Endodermal cell (in vitro differentiated cells): ENCODE measurements at regions not wholly inside any gene's neighbourhood (a gene's known extent, or its start where the extent isn't known, plus 50 kb on each side); places are given as distances from the start of the nearest gene placed in this dataset.
"Not testable (repeated sequence)": the region's sequence is repeated elsewhere in the genome, so short reads cannot be mapped to it uniquely, and the experiment has no call there.

Experiments
- DNase-seq: peaks from one replicate; pipeline ENCODE4 v3.0.0-alpha.2; 2017
- H3K27ac ChIP-seq: 2 replicates; pipeline ENCODE4 v1.5.1; 2013; ENCODE audit warnings: mild to moderate bottlenecking, low read depth, low read length, moderate library complexity
- H3K27me3 ChIP-seq: 2 replicates; pipeline ENCODE4 v1.6.1; 2013; ENCODE audit warnings: mild to moderate bottlenecking, low read length, moderate library complexity; ENCODE audit not compliant: insufficient read depth, control insufficient read depth, poor library complexity, severe bottlenecking
- H3K36me3 ChIP-seq: 2 replicates; pipeline ENCODE4 v1.7.0; 2013; ENCODE audit warnings: mild to moderate bottlenecking, low read length, moderate library complexity; ENCODE audit not compliant: control insufficient read depth, insufficient read depth
- H3K4me1 ChIP-seq: one replicate; pipeline ENCODE4 v1.7.0; 2013; ENCODE audit warnings: low read length; ENCODE audit not compliant: control insufficient read depth, insufficient read depth
- H3K4me3 ChIP-seq: 2 replicates; pipeline ENCODE4 v1.5.1; 2013; ENCODE audit warnings: mild to moderate bottlenecking, low read length, moderate library complexity
- H3K9ac ChIP-seq: 2 replicates; pipeline ENCODE4 v1.6.1; 2013; ENCODE audit warnings: mild to moderate bottlenecking, low read length, moderate library complexity; ENCODE audit not compliant: poor library complexity, severe bottlenecking; ENCODE audit errors: extremely low read depth
- H3K9me3 ChIP-seq: 2 replicates; pipeline ENCODE4 v1.6.1; 2013; ENCODE audit warnings: mild to moderate bottlenecking, low read length, moderate library complexity; ENCODE audit not compliant: control insufficient read depth
- H3K27ac Mint-ChIP-seq: 2 replicates; pipeline ENCODE4 v1.8.0; 2020; ENCODE audit warnings: mixed read lengths
- H3K27me3 Mint-ChIP-seq: 2 replicates; pipeline ENCODE4 v1.8.0; 2021; ENCODE audit warnings: mild to moderate bottlenecking, mixed read lengths; ENCODE audit not compliant: insufficient read depth
- H3K36me3 Mint-ChIP-seq: 2 replicates; pipeline ENCODE4 v1.8.0; 2020; ENCODE audit warnings: low read depth, mixed read lengths
- H3K4me1 Mint-ChIP-seq: 2 replicates; pipeline ENCODE4 v1.8.0; 2020; ENCODE audit warnings: mixed read lengths
- H3K4me3 Mint-ChIP-seq: 2 replicates; pipeline ENCODE4 v1.8.0; 2020; ENCODE audit warnings: mild to moderate bottlenecking, moderate library complexity, mixed read lengths
- H3K9me3 Mint-ChIP-seq: 2 replicates; pipeline ENCODE4 v1.8.0; 2020; ENCODE audit warnings: mild to moderate bottlenecking, mixed read lengths
- CTCF ChIP-seq: fragments of 200-600 bp; sonication (generic); conservative IDR thresholded peaks from 2 replicates; pipeline ENCODE4 v1.5.0; 2021; ENCODE audit warnings: antibody characterized with exemption, mild to moderate bottlenecking
- whole genome bisulfite sequencing, 2 experiments: methylation state at CpG; one replicate each; pipeline versions ENCODE4 v1.1.5 to v1.1.7; 2013; ENCODE audit warnings: missing lambda C conversion rate in 2 of 2, mixed read lengths in 1 of 2; ENCODE audit not compliant: insufficient coverage in 1 of 2, insufficient read length in 1 of 2; 5-methylcytosine and 5-hydroxymethylcytosine counted together

- no peak for TF ChIP-seq CTCF
- no peaks in the 10 kb centered on the region for H3K36me3 ChIP-seq
- no peak overlapping the region for H3K9ac ChIP-seq
- H3K27me3 ChIP-seq, result no peaks in the 10 kb centered on the region
- Mint-ChIP-seq H3K27ac (no peak overlapping the region), H3K36me3 (no peaks in the 10 kb centered on the region), H3K27me3 (no peaks in the 10 kb centered on the region), H3K4me3 (no peak overlapping the region), H3K9me3 (peaks cover 9% of the 10 kb centered on the region), H3K4me1 (no peaks in the 10 kb centered on the region)
- no peaks in the 10 kb centered on the region for H3K4me1 ChIP-seq
- no peak overlapping the region for H3K27ac ChIP-seq
- WGBS, 2 experiments, result 94% methylated on average over 2 of the region's 2 CpGs; no CpG with 5 or more reads in 1 of the 2 experiments
- DNase-seq, result no peak
- H3K9me3 ChIP-seq, result no peaks in the 10 kb centered on the region
- H3K4me3 ChIP-seq, result no peak overlapping the region
Measured at GRCh38 chr12:30564394-30564793, 131.3 kb downstream of the IPO8 start.

- Mint-ChIP-seq H3K27me3 (peaks cover 4% of the 10 kb centered on the region), H3K9me3 (peaks cover 34% of the 10 kb centered on the region), H3K27ac (no peak overlapping the region), H3K36me3 (peaks cover 16% of the 10 kb centered on the region), H3K4me3 (no peak overlapping the region), H3K4me1 (peaks cover 15% of the 10 kb centered on the region)
- H3K27ac ChIP-seq, result no peak overlapping the region
- H3K36me3 ChIP-seq, result no peaks in the 10 kb centered on the region
- H3K4me3 ChIP-seq, result no peak overlapping the region
- DNase-seq, result no peak
- no peak for TF ChIP-seq CTCF
- no peaks in the 10 kb centered on the region for H3K27me3 ChIP-seq
- H3K9me3 ChIP-seq, result peaks cover 30% of the 10 kb centered on the region
- WGBS, 2 experiments, result 92 to 100% methylated on average over 1 of the region's 1 CpG
- no peaks in the 10 kb centered on the region for H3K4me1 ChIP-seq
- H3K9ac ChIP-seq, result no peak overlapping the region
Measured at GRCh38 chr12:30548203-30548602, 147.5 kb downstream of the IPO8 start.

GRCh38 chr12:30546121-30546520 is 149.5 kb downstream of the IPO8 start:
- Histone ChIP-seq H3K27me3 (no peaks in the 10 kb centered on the region), H3K36me3 (no peaks in the 10 kb centered on the region), H3K4me3 (peak overlapping the region; percentile 61), H3K9ac (no peak overlapping the region), H3K4me1 (no peaks in the 10 kb centered on the region), H3K27ac (no peak overlapping the region), H3K9me3 (peaks cover 48% of the 10 kb centered on the region)
- H3K4me1 Mint-ChIP-seq, result peaks cover 15% of the 10 kb centered on the region
- no peak for TF ChIP-seq CTCF
- peaks cover 19% of the 10 kb centered on the region for H3K36me3 Mint-ChIP-seq
- no peak for DNase-seq
- H3K9me3 Mint-ChIP-seq, result peaks cover 54% of the 10 kb centered on the region
- WGBS, 2 experiments, result 60 to 90% methylated on average over 1 to 4 of the region's 4 CpGs
- H3K27ac Mint-ChIP-seq, result peak overlapping the region; percentile 14
- H3K4me3 Mint-ChIP-seq, result no peak overlapping the region
- no peaks in the 10 kb centered on the region for H3K27me3 Mint-ChIP-seq

GRCh38 chr12:30544704-30545103 is 151.0 kb downstream of the IPO8 start:
- H3K36me3 ChIP-seq, H3K4me1 ChIP-seq, H3K4me3 ChIP-seq, H3K27me3 ChIP-seq, H3K27ac ChIP-seq, DNase-seq, H3K27me3 Mint-ChIP-seq, H3K4me3 Mint-ChIP-seq, H3K9ac ChIP-seq: not testable (repeated sequence)
- peaks cover 19% of the 10 kb centered on the region for H3K36me3 Mint-ChIP-seq
- peaks cover 64% of the 10 kb centered on the region for H3K9me3 Mint-ChIP-seq
- peaks cover 52% of the 10 kb centered on the region for H3K9me3 ChIP-seq
- WGBS, 2 experiments, result 100% methylated on average over 1 of the region's 3 CpGs; no CpG with 5 or more reads in 1 of the 2 experiments
- peak overlapping the region; percentile 19 for H3K27ac Mint-ChIP-seq
- H3K4me1 Mint-ChIP-seq, result peaks cover 15% of the 10 kb centered on the region
